Renal pelvis (tissue), 1 donor: ENCODE measurements at regions not wholly inside any gene's neighbourhood (a gene's known extent, or its start where the extent isn't known, plus 50 kb on each side); places are given as distances from the start of the nearest gene placed in this dataset.
"Not testable (repeated sequence)": the region's sequence is repeated elsewhere in the genome, so short reads cannot be mapped to it uniquely, and the experiment has no call there.

Source experiments
- DNase-seq: peaks from one replicate; pipeline ENCODE4 v3.0.0-alpha.2; 2013

DNA sequence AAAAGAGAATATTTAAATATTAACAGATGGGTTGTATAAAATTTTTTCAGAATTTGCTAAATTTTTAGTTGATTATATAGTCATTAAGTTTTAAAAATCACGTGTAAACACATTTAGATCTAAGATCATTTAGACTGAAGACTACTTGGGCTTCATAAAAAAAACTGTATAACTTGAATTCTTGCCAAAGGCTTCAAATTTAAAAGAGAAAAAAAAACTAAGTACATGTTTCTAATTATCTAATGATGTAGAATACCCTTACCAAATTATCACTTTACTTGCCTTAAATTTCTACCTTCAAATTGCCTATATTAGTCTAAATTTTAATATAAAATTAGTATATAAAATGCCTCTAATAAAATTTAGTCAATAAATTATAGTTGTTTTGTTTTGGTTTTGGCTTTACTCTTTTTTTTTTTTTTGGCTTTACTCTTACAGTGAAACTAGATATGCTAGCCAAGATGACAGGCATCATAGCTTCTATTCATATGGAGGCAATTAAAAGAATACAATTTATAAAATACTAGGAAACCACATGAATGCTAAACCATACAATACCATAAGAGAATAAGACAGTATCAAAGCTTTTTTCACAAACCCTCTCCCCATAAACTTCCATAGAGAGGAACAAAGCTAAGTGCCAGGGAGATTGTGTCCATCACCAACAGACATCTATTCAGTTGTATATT, 183.1 kb upstream of the KCNMB2 start:
- DNase-seq: no peak

DNA sequence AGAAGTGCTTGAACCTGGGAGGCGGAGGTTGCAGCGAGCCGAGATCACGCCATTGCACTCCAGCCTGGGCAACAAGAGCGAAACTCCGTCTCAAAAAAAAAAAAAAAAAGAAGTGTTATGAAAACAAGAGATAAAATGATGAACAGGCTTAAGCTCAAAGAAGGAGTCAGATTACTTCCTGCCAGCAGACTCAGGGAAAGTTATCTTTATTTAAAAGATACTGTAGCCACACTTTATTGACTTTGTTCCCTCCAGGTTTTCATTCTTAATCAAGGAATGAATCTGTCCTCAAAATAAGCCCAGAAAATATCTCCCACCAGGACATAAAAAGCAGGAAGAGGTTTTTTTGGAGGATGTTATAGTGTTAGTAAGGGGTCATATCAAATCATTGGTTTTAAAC, 176.5 kb upstream of the KCNMB2 start:
- no peak for DNase-seq

DNA sequence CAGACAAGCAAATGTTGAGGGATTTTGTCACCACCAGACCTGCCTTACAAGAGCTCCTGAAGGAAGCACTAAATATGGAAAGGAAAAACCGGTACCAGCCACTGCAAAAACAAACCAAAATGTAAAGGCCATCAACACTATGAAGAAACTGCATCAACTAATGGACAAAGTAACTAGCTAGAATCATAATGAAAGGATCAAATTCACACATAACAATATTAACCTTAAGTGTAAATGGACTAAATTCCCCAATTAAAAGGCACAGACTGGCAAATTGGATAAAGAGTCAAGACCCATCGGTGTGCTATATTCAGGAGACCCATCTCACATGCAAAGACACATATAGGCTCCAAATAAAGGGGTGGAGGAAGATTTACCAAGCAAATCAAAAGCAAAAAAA, 173.2 kb upstream of the KCNMB2 start:
- DNase-seq: not testable (repeated sequence)

DNA sequence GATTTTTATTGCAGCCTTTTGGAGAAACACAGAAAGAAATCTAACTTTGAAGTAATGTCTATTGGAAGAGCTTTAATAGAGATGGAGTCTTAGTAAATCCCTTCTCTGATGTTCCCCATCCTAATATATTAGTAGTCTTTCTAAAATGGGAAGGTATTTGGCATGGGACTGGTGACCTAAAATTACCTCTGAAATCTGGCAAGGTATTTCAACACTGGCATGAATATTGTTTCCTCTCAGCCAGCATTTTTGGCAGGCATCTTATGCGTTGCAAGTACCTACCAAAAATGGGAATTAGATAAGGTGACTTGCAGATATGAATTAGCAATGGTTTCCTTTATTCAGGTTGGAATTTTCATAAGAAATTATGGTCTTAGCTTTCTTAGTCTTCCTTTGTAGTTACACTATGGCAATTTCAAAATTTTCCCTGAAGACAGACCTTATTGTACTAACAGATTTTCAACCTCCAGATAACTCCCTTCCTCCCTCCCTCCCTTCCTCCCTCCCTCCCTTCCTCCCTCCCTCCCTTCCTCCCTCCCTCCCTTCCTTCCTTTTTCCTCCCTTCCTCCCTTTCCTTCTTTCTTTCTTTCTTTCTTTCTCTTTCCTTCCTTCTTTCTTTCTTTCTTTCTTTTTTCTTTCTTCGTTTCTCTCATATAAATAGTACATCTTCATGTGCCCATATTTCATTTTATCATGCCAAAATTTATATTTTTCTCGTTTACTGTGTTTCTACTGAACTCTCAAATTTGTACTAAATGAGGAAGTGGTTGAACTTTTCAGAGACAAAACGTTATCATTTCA, 168.2 kb upstream of the KCNMB2 start:
- no peak for DNase-seq

DNA sequence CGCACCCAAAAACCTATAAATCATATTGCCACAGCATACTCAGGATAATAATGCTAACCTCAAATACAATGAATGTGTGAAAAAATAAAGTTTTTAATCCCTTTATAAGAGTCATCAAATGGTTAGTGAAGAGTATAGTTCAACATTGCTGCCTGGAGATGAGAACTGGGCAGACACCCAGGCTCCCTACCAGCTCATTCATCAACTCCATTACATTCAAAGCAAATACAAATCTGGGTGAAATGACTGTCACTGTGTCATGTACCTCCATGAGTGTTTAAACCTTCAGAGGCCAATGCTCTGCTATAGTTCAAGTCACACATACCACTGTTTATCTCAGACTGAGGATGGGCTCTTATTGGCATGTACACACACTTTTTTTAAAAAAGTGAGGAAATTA, 167.2 kb upstream of the KCNMB2 start:
- DNase-seq: no peak

DNA sequence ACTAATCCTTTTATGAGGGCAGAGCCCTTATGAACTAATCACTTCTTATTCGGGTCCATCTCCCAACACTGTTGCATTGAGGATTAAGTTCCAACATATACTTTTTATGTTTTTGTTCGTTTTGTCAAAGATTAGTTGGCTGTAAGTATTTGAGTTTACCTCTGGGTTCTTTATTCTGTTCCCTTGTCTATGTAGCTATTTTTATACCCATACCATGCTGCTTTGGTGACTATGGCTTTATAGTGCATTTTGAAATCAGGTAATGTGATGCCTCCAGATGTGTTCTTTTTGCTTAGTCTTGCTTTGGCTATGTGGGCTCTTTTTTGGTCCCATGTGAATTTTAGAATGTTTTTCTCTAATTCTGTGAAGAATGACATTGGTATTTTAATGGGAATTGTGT, 166.4 kb upstream of the KCNMB2 start:
- DNase-seq: no peak

DNA sequence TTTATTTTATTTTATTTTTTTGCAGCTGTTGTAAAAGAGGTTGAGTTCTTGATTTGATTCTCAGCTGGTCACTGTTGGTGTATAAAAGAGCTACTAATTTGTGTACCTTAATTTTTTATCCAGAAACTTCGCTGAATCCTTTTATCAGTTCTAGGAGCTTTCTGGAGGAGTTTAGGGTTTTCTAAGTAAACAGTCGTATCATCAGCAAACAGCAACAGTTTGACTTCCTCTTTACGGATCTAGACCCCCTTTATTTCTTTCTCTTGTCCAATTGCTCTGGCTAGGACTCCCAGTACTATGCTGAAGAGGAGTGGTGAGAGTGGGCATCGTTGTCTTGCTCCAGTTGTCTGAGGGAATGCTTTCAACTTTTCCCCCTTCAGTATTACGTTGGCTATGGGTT, 165.8 kb upstream of the KCNMB2 start:
- DNase-seq: no peak

DNA sequence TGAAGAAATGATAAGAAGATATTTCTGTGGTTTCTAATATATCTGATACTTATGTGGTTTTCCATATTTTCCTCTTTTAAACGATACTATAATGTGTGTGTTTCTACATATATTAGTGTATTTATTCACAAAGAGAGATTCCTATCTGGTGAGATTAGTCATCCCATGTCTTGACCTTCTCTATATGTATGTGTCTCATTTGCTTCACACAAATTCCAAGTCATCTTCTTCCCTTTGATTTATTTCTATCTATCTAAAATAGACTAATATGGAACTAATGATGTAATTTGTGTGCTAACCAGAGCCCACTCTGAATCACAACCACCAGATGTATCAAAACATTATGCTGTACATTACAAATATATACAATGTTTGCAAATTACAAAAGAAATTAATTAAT, 154.7 kb upstream of the KCNMB2 start:
- no peak for DNase-seq

DNA sequence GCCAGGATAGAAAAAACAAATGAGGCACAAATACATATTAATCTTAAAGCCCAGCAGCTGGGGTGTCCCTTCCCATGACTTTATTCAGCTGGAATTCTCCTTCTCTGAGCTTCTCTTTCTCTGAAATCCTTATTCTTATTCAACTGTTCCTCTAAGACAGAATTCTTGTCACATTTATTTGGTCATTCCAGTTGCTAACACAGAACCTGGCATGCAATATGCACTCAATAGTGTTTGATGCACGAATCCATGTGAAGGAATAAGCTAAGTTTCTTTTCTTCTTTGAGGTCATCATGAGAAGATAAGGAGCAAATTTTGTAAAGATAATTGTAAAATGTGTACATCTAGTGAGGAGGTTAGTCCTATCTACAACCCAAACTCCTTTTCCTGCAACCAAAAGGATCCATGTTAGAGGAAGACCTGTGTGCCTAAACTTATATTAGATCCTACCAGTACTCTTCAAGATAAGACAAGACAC, 154.2 kb upstream of the KCNMB2 start:
- DNase-seq: no peak

DNA sequence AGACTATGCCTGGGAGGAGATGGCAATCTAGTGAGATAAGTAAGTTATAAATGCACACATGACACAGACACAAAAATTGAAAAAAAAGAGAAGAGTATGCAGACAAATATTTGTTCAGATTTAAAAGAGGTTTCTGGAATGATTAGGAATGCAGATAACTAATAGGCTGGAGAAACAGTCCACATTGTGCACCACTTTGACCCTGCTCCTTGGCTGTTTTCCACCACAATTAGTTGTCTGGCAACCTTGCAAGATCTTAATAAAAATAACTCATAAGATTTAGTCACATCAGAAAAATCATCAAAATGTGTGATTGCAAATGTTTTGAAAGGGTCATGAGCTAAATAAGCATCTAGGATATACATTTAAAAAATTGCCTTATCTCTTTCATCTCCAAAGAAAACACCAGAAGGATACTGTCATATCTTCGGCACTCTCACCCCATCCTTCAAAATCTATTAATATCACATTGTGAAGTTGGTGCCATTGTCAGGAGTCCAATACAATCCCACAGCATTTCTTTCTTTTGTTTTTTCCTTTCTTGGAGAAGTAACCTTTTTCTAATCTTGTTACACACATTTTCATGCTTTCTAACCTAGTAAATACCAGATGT, 153.7 kb upstream of the KCNMB2 start:
- peak; percentile 53 for DNase-seq

DNA sequence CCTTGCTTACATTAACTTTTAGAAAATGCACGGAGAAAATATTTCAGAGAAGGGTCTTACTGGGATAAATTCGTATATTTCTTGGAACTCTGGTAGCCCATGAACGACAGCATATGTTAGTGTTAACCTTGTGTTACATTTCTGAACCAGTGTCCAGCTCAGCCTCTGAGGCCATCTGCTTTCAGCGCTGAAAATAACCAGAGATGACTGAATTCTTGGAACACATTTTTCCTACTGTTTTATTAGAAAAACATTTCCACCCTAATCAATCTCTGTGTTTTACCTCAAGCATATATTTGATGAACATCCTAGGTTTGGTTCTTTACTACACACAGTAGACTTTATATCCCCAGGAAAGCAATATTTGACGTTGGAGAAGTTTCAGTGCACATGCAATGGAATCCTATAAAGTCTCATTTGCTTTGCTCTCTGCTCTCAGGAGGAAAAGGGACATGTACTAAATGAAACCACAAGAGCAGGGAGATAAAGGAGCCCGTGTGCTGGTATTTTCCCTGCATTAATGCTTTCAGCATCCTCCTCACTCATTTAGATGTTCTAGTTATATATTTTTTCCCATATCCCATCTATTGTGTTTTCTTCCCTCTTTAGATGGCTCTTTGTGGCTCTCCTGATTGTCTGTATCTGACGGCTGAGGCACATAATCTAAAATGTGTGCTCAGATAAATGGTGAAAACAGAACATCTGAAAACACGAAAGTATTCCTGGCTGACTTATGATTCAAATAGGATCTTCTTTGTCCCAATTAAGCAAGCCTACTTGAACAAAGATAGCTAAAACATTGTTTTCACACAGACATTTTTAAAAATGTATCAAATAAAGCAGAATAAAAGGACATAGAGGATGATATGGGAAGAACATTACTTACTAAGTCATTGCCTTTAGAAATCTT, 151.7 kb upstream of the KCNMB2 start:
- no peak for DNase-seq

DNA sequence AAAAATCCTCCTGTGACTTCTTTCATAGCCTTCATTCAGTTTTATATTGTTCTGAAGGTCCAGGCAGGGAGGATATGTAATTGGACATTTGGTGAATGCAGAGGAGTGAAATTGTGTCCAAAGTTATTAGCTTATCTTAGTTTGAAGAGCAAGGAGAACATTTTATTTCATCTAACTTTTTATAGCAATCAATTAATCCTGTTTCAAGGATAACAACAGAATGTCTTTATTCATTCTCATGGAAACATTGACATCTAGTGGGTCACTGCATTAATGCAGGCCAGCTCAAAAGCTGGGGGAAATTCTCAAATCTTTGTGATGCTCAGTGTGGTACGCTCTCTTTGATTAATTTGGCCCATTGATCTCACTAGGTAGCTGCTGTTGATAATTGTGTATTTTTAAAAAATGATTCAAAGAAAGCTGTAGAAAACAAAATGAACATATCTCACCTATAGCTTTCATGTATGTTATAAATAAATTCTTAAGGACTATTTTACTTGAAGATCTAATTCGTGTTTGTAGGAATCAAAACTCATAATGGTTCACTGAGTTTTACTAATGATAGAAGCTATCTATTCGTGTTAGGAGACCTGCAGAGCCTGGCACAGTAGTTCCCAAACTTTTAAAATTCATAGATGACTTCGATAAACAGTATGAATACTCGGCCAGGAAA, 150.8 kb upstream of the KCNMB2 start:
- DNase-seq: peak; percentile 54

DNA sequence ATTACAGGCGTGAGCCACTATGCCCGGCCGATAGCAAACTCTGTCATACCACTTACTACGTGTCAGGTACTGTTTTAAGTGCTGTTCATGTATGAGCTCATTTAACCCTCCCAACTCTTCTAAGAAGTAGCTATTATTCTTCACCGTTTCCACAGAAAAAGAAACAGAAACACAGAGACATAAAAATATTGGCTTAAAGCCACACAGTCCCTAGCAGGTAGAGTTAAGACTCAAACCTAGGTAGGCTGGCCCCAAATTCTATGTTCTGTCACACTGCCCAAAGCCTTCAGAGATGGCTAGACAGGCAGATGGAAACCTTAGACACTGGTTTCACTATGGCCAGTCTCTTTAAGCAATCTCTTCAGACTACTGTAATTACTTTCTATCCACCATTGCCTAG, 149.8 kb upstream of the KCNMB2 start:
- no peak for DNase-seq

DNA sequence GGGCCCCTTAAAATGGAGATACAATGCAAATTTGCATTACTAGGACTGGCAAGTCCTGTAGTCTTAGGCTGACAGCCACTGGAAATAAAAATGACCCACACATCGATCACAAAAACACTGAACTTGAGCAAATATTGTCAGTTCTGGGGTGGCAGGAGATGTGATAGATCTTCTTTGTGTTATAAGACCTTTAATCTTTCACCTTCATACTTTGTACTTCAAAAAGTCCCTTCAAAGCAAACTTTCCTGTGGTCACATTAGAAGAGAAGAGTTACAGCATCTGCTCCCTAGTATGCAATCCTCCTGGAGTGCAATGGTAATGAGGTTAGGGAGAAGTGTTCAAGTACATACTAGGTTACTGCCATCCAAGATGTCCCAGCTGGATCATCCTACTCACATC, 149.4 kb upstream of the KCNMB2 start:
- DNase-seq: no peak

DNA sequence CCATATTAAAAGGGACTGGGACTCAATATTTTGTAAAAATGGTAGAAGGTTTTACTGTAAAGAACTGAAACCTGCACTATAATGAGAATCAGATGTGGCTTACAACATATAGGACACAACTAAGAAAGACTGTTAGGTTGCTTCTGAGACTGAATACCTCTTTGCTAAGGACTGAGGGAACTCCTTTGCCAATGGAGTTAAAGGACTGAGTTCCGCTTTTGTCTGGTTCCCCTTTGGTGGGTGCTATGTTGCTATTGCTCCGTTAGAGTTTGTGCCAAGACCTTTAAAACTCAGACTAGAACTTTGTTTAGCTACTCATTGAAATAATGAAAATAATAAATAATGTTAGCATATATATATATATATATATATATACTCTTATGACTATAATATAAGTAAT, 147.8 kb upstream of the KCNMB2 start:
- DNase-seq: no peak

DNA sequence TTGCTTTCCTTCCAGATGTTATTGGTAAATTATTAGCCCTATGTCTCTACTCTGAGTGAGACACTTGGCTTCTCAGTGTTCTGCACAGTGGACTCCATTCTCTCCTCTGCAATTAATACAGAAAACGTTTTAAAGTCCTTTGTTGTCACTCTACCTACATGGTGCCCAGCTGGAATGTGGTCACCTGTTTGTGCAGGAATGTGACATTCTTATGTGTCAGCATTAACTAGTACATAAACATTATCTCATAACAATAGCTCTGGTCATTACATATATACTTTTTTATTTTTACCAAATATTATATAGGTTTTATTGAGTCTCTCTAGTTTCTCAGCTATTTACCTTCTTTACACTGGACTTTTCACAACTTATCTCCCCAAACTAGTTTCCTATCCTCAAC, 147.0 kb upstream of the KCNMB2 start:
- DNase-seq: no peak

DNA sequence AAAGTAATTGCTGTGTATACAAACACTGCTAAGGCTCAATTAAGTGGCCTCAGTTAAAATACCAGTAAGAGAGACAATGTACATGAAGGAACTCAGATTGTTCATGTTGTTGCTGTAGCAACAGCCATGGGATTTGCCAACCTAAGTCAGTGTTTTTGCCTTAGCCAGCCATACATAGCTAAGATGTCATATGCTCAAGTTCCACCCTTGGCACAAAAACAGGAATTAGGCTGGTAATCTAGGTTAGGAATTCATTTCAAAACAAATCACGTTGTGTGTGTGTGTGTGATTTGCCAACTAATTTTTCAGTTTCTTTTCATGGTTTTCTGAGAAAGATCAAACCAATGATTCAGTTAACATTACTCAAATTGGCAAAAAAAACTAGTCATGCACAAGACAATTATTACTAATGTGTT, 143.7 kb upstream of the KCNMB2 start:
- no peak for DNase-seq

DNA sequence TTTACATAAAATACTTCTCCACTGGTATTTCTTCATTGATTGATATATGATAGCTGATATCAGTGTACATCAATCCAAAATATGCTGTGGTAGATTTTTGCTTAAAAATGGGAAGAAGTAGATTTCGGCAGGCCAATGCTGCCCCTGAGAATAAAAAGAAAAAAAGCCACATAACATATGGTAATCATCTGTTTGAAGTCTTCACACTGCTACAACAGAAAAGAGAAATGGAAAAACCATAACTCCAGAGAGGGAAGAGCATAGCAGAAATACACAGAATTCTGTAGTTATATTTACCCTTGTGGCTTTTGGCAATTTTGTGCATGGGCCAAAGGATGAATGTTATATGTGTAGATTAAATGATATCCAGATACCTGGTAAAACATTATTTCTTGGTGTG, 143.1 kb upstream of the KCNMB2 start:
- no peak for DNase-seq

DNA sequence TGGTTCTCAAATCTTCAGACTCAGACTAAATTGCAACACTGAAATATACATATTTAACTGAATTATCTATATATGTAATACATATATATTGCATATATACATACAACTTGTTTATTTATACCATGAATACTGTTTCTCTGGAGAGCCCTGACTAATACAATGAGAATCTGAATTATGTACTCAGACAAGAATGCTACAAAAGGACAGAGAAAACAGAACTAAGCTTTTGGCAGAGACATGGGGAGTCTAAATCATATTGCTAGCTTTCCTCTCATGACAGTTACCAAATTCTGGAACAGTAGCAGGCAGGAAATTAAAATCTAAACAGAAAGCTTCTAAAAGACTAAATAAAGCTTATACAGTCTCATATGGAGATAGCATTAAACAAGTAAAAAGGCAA, 142.4 kb upstream of the KCNMB2 start:
- no peak for DNase-seq

DNA sequence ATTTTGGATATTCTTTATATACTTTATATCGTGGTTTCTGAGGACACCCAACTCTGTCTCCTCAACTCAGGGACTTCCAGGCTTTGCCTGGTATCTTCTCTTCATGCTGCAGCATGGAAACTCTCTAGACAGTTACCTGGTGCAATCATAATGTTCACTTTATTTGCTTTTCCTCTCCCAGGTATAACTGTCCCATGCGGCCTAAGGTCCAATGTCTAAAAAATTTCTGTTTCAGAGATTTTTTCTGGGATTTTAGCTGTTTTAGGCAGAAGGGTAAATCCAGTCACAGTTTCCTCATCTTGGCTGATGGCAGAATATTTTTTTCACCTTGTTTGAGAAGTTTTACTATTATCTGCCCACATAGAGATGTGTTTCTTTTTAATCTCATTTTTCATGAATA, 139.9 kb upstream of the KCNMB2 start:
- DNase-seq: no peak

DNA sequence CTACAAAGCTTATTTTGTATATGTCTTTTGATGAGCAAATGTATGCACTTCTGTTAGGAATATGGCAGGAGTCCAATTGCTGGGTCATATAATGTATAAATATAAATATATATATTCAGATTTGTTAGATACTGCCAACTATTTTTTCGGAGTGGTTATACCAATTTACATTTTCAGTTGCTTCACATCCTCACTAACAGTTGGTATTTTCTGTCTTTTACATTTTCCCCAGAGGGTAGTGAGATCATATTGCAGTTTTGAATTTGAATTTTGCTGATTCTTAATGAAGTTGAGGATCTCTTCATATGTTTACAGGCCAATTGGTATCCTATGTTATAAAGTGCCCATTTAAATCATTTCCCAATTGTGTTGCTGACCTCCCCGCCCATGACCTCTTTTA, 139.0 kb upstream of the KCNMB2 start:
- DNase-seq: no peak

DNA sequence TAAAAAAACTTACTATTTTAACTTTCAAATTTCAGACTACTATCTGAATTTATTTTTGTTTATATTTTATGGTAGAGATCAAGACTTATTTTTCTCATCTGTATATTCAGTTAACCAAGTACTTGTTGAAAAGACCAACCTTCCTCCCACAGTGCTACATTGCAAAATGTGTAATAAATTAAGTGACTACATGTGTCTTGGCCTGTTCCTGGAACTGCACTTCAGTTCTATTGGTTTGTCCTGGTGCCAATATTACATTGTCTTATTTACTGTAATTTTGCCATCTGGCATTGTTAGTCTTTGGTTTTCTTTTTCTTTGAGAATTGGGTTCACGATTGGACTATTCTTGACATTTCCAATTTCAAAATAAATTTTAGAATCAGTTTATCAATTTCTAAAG, 138.4 kb upstream of the KCNMB2 start:
- DNase-seq: no peak
